Naive thymus-derived CD4-positive, alpha-beta T cell (primary cell): ENCODE measurements at regions not wholly inside any gene's neighbourhood (a gene's known extent, or its start where the extent isn't known, plus 50 kb on each side); places are given as distances from the start of the nearest gene placed in this dataset.
"Not testable (repeated sequence)": the region's sequence is repeated elsewhere in the genome, so short reads cannot be mapped to it uniquely, and the experiment has no call there.

ENCODE experiments used
- ATAC-seq: fragments of 150-1000 bp; cut with Tn5 transposase; 2 replicates; pipeline ENCODE4 v1.10.0; 2021; ENCODE audit warnings: mild to moderate bottlenecking, moderate library complexity
- CTCF ChIA-PET: fragments of 350-600 bp; sonication (Branson Sonifier 250); formaldehyde crosslinking; loops from one replicate; lab custom pipeline; 2021; ENCODE audit warnings: antibody characterized with exemption; lab: Charles Lee
- POLR2A ChIA-PET: fragments of 350-600 bp; sonication (Branson Sonifier 250); formaldehyde crosslinking; loops from one replicate; lab custom pipeline; 2021; ENCODE audit warnings: antibody characterized with exemption, inconsistent platforms; lab: Charles Lee
- DNase-seq, 9 donors: peaks; one replicate each; pipeline versions ENCODE4 v3.0.0 to v3.0.0-alpha.2; 2020 to 2022; ENCODE audit warnings: mixed read lengths in 1 of 9
- H3K27ac ChIP-seq: one replicate; pipeline ENCODE4 v1.7.0; 2013; ENCODE audit warnings: mild to moderate bottlenecking, low read depth, low read length, moderate library complexity
- H3K27me3 ChIP-seq, 2 donors: one replicate each; pipeline ENCODE4 v1.7.0; 2013; ENCODE audit warnings: low read length in 2 of 2, mild to moderate bottlenecking in 2 of 2, moderate library complexity in 2 of 2; ENCODE audit not compliant: control insufficient read depth in 2 of 2, insufficient read depth in 2 of 2
- H3K36me3 ChIP-seq, 3 experiments: 1 replicate in 2 of 3; 2 replicates in 1 of 3; pipeline ENCODE4 v1.7.0; 2013; ENCODE audit warnings: low read length in 3 of 3, mild to moderate bottlenecking in 3 of 3, moderate library complexity in 1 of 3; ENCODE audit not compliant: insufficient read depth in 3 of 3, control insufficient read depth in 2 of 3
- H3K4me1 ChIP-seq, 2 donors: one replicate each; pipeline ENCODE4 v1.7.0; 2013; ENCODE audit warnings: low read length in 2 of 2, mild to moderate bottlenecking in 2 of 2, moderate library complexity in 1 of 2; ENCODE audit not compliant: control insufficient read depth in 2 of 2, insufficient read depth in 2 of 2
- H3K4me3 ChIP-seq: 2 replicates; pipeline ENCODE4 v1.7.0; 2013; ENCODE audit warnings: mild to moderate bottlenecking, low read length
- H3K9me3 ChIP-seq, 3 experiments: 1 replicate in 2 of 3; 2 replicates in 1 of 3; pipeline ENCODE4 v1.7.0; 2013; ENCODE audit warnings: low read length in 3 of 3; ENCODE audit not compliant: control insufficient read depth in 2 of 3
- H3K27ac Mint-ChIP-seq, 9 donors: one replicate each; pipeline ENCODE4 v1.8.0; 2020 to 2022; ENCODE audit warnings: mixed read lengths in 9 of 9, mild to moderate bottlenecking in 8 of 9, moderate library complexity in 5 of 9, inconsistent platforms in 2 of 9
- H3K27me3 Mint-ChIP-seq, 5 donors: one replicate each; pipeline ENCODE4 v1.8.0; 2021 to 2022; ENCODE audit warnings: mixed read lengths in 5 of 5, mild to moderate bottlenecking in 1 of 5
- H3K36me3 Mint-ChIP-seq, 5 donors: one replicate each; pipeline ENCODE4 v1.8.0; 2020 to 2022; ENCODE audit warnings: mixed read lengths in 5 of 5, mild to moderate bottlenecking in 3 of 5, inconsistent platforms in 1 of 5
- H3K4me1 Mint-ChIP-seq, 7 donors: one replicate each; pipeline ENCODE4 v1.8.0; 2020 to 2022; ENCODE audit warnings: mixed read lengths in 7 of 7, mild to moderate bottlenecking in 3 of 7, inconsistent platforms in 1 of 7
- H3K4me3 Mint-ChIP-seq, 10 donors: one replicate each; pipeline ENCODE4 v1.8.0; 2020 to 2022; ENCODE audit warnings: mild to moderate bottlenecking in 10 of 10, mixed read lengths in 10 of 10, moderate library complexity in 6 of 10, inconsistent platforms in 2 of 10
- H3K9me3 Mint-ChIP-seq, 11 donors: one replicate each; pipeline ENCODE4 v1.8.0; 2020 to 2022; ENCODE audit warnings: mixed read lengths in 11 of 11, mild to moderate bottlenecking in 4 of 11, inconsistent platforms in 1 of 11, moderate library complexity in 1 of 11
- intact Hi-C, 2 donors: fragments of 100-400 bp; cut with micrococcal nuclease; formaldehyde crosslinking; loops; one replicate each; pipeline ENCODE4 v1.15.1; 2023

- ATAC-seq (no peak), DNase-seq (no peak)
- Histone ChIP-seq H3K36me3 (no peaks in the 10 kb centered on the region), H3K27me3 (no peaks in the 10 kb centered on the region), H3K4me3 (no peak overlapping the region), H3K9me3 (no peaks in the 10 kb centered on the region), H3K27ac (no peak overlapping the region), H3K4me1 (no peaks in the 10 kb centered on the region)
- Mint-ChIP-seq H3K9me3 (peaks cover 0 to 17% (median 3%) of the 10 kb centered on the region in 11 donors), H3K36me3 (no peaks in the 10 kb centered on the region), H3K4me1 (no peaks in the 10 kb centered on the region), H3K27me3 (no peaks in the 10 kb centered on the region), H3K27ac (no peak overlapping the region), H3K4me3 (no peak overlapping the region)
- CTCF ChIA-PET, result no interaction called here
- intact Hi-C loops, result no loop called here
- POLR2A ChIA-PET, result no interaction called here
Measured at GRCh38 chr13:62162860-62163259, 747.2 kb upstream of the PCDH20 start.

- Histone ChIP-seq H3K27me3 (no peaks in the 10 kb centered on the region), H3K36me3 (no peaks in the 10 kb centered on the region), H3K4me3 (no peak overlapping the region), H3K9me3 (no peaks in the 10 kb centered on the region), H3K27ac (no peak overlapping the region), H3K4me1 (no peaks in the 10 kb centered on the region)
- CTCF ChIA-PET, result no interaction called here
- Mint-ChIP-seq H3K4me3 (no peak overlapping the region), H3K27me3 (no peaks in the 10 kb centered on the region), H3K9me3 (peaks cover 4 to 22% (median 13%) of the 10 kb centered on the region in 11 donors), H3K4me1 (no peaks in the 10 kb centered on the region), H3K27ac (no peak overlapping the region), H3K36me3 (no peaks in the 10 kb centered on the region)
- POLR2A ChIA-PET, result no interaction called here
- ATAC-seq (no peak), DNase-seq (no peak)
- intact Hi-C loops, result no loop called here
Measured at GRCh38 chr13:62158520-62158919, 742.9 kb upstream of the PCDH20 start.

GRCh38 chr13:62151724-62152123 is 736.1 kb upstream of the PCDH20 start:
- not testable (repeated sequence) for H3K4me3 Mint-ChIP-seq, H3K27me3 Mint-ChIP-seq

GRCh38 chr13:62142048-62142447 is 726.4 kb upstream of the PCDH20 start:
- no peaks in the 10 kb centered on the region for H3K36me3 Mint-ChIP-seq
- Histone ChIP-seq H3K9me3 (peaks cover 0 to 7% (median 0%) of the 10 kb centered on the region in 3 experiments), H3K27me3 (no peaks in the 10 kb centered on the region), H3K36me3 (no peaks in the 10 kb centered on the region), H3K27ac (no peak overlapping the region), H3K4me3 (no peak overlapping the region), H3K4me1 (no peaks in the 10 kb centered on the region)
- H3K9me3 Mint-ChIP-seq, result peaks cover 0 to 30% (median 12%) of the 10 kb centered on the region in 11 donors
- intact Hi-C loops, result no loop called here
- H3K4me1 Mint-ChIP-seq, result no peaks in the 10 kb centered on the region
- H3K27ac Mint-ChIP-seq, result no peak overlapping the region
- H3K4me3 Mint-ChIP-seq, result no peak overlapping the region
- POLR2A ChIA-PET, result no interaction called here
- no peaks in the 10 kb centered on the region for H3K27me3 Mint-ChIP-seq
- DNase-seq (no peak), ATAC-seq (no peak)
- CTCF ChIA-PET, result no interaction called here

More at GRCh38 chr13:62151724-62152123, 736.1 kb upstream of the PCDH20 start:
- H3K9me3 Mint-ChIP-seq, result peaks cover 8 to 50% (median 18%) of the 10 kb centered on the region in 11 donors
- POLR2A ChIA-PET, H3K9me3 ChIP-seq, H3K4me3 ChIP-seq, ATAC-seq, H3K36me3 ChIP-seq, CTCF ChIA-PET, H3K27ac ChIP-seq, H3K27me3 ChIP-seq, H3K4me1 ChIP-seq, H3K36me3 Mint-ChIP-seq, H3K27ac Mint-ChIP-seq, H3K4me1 Mint-ChIP-seq, intact Hi-C loops, DNase-seq: not testable (repeated sequence)

GRCh38 chr13:62139597-62139996 is 723.9 kb upstream of the PCDH20 start:
- POLR2A ChIA-PET, result no interaction called here
- Histone ChIP-seq H3K9me3 (peaks cover 0 to 4% (median 0%) of the 10 kb centered on the region in 3 experiments), H3K27me3 (no peaks in the 10 kb centered on the region), H3K36me3 (no peaks in the 10 kb centered on the region), H3K4me1 (no peaks in the 10 kb centered on the region), H3K27ac (no peak overlapping the region), H3K4me3 (no peak overlapping the region)
- CTCF ChIA-PET, result no interaction called here
- no peak overlapping the region for H3K4me3 Mint-ChIP-seq
- H3K27ac Mint-ChIP-seq, result no peak overlapping the region
- H3K4me1 Mint-ChIP-seq, result no peaks in the 10 kb centered on the region
- H3K27me3 Mint-ChIP-seq, result no peaks in the 10 kb centered on the region
- H3K9me3 Mint-ChIP-seq, result peaks cover 0 to 18% (median 5%) of the 10 kb centered on the region in 11 donors
- intact Hi-C loops, result no loop called here
- no peak for DNase-seq
- ATAC-seq, result no peak
- no peaks in the 10 kb centered on the region for H3K36me3 Mint-ChIP-seq

DNA sequence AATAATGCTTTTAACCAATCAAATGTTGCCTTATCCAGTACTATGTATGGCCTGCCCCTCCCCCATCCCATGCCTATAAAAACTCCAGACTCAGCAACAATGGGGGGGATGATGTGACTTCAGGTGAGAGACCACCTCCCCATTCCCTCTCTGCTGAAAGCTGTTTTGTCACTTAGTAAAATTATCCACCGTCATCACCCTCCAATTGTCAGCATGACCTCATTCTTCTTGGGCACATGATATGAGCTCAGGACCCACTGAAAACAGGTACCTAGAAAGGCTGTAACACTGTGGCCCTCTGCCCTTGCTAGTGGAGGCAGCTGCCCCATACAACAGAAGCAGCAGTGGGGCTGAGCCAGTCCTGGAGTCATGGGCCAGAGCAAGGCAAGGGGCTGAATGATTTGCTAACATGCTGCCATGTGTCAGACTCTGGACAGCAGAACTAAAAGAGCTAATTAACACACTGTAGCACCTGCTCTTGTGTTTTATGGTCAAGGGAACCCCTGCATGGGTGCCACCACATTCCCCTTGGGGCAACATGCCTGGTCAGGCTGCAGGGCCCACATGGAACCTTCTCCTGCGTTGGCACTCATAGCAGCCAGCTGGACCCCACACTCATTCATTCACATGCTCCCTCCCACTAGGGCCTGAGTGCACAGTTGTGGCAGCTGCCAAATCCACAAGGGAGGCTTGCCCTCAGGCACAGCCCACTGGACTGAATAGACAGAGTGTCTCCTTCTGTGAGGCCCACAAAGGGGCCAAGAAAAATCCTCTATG is 722.2 kb upstream of the PCDH20 start:
- H3K36me3 Mint-ChIP-seq, result no peaks in the 10 kb centered on the region
- peaks cover 0 to 15% (median 5%) of the 10 kb centered on the region in 11 donors for H3K9me3 Mint-ChIP-seq
- Histone ChIP-seq H3K9me3 (peaks cover 0 to 4% (median 0%) of the 10 kb centered on the region in 3 experiments), H3K4me3 (no peak overlapping the region), H3K36me3 (no peaks in the 10 kb centered on the region), H3K27me3 (no peaks in the 10 kb centered on the region), H3K27ac (no peak overlapping the region), H3K4me1 (no peaks in the 10 kb centered on the region)
- intact Hi-C loops, result no loop called here
- no peaks in the 10 kb centered on the region for H3K4me1 Mint-ChIP-seq
- H3K27me3 Mint-ChIP-seq, result no peaks in the 10 kb centered on the region
- POLR2A ChIA-PET, result no interaction called here
- ATAC-seq (no peak), DNase-seq (no peak)
- CTCF ChIA-PET, result no interaction called here
- H3K4me3 Mint-ChIP-seq, result no peak overlapping the region
- H3K27ac Mint-ChIP-seq, result no peak overlapping the region

- Mint-ChIP-seq H3K4me3 (no peak overlapping the region), H3K9me3 (peaks cover 0 to 17% (median 6%) of the 10 kb centered on the region in 11 donors), H3K36me3 (no peaks in the 10 kb centered on the region), H3K4me1 (no peaks in the 10 kb centered on the region), H3K27ac (no peak overlapping the region), H3K27me3 (no peaks in the 10 kb centered on the region)
- intact Hi-C loops, result no loop called here
- Histone ChIP-seq H3K27me3 (no peaks in the 10 kb centered on the region), H3K9me3 (no peaks in the 10 kb centered on the region), H3K4me3 (no peak overlapping the region), H3K27ac (no peak overlapping the region), H3K4me1 (no peaks in the 10 kb centered on the region), H3K36me3 (no peaks in the 10 kb centered on the region)
- ChIA-PET CTCF (interaction anchor here (0.6 kb wide), 1 partner anchor 162 kb away, joined by 4 read pairs; no protein-coding TSS in a partner anchor), POLR2A (no interaction called here)
- DNase-seq (no peak), ATAC-seq (no peak)
Measured at GRCh38 chr13:62131604-62132003, 716.0 kb upstream of the PCDH20 start.
